ENCODE measurements at regions not wholly inside any gene's neighbourhood (a gene's known extent, or its start where the extent isn't known, plus 50 kb on each side); places are given as distances from the start of the nearest gene placed in this dataset.
A peak's percentile ranks its signal among the peaks of the same experiment; 100 is the strongest.
"Not testable (repeated sequence)": the region's sequence is repeated elsewhere in the genome, so short reads cannot be mapped to it uniquely, and the experiment has no call there.

- Histone ChIP-seq H3K9ac (ENCODE audit: low read length) (no peak overlapping the region), H3K4me3 (ENCODE audit: low read length) (no peak overlapping the region), H3K27me3 (replicated peaks; ENCODE audit: control insufficient read depth, insufficient read depth, low read length) (no peaks in the 10 kb centered on the region), H3K36me3 (ENCODE audit: control insufficient read depth, insufficient read depth, low read length, severe bottlenecking) (no peaks in the 10 kb centered on the region), H3K9me3 (ENCODE audit: control insufficient read depth, low read length) (no peaks in the 10 kb centered on the region), H3K4me1 (ENCODE audit: control insufficient read depth, insufficient read depth, low read length) (no peaks in the 10 kb centered on the region)
- peak; percentile 59 for DNase-seq (ENCODE audit: low read depth)
These were observed 125.8 kb downstream of the ARRDC3 start for GRCh38 chr5:91257301-91257700.

GRCh38 chr5:91256142-91256524 is 127.0 kb downstream of the ARRDC3 start:
- no peaks in the 10 kb centered on the region for H3K9me3 ChIP-seq (ENCODE audit: control insufficient read depth, low read length)
- no peaks in the 10 kb centered on the region for H3K27me3 ChIP-seq (replicated peaks; ENCODE audit: control insufficient read depth, insufficient read depth, low read length)
- H3K4me3 ChIP-seq (ENCODE audit: low read length), result no peak overlapping the region
- no peak overlapping the region for H3K9ac ChIP-seq (ENCODE audit: low read length)
- H3K4me1 ChIP-seq (ENCODE audit: control insufficient read depth, insufficient read depth, low read length), result no peaks in the 10 kb centered on the region
- no peak for DNase-seq (ENCODE audit: low read depth)
- H3K36me3 ChIP-seq (ENCODE audit: control insufficient read depth, insufficient read depth, low read length, severe bottlenecking), result no peaks in the 10 kb centered on the region

DNA sequence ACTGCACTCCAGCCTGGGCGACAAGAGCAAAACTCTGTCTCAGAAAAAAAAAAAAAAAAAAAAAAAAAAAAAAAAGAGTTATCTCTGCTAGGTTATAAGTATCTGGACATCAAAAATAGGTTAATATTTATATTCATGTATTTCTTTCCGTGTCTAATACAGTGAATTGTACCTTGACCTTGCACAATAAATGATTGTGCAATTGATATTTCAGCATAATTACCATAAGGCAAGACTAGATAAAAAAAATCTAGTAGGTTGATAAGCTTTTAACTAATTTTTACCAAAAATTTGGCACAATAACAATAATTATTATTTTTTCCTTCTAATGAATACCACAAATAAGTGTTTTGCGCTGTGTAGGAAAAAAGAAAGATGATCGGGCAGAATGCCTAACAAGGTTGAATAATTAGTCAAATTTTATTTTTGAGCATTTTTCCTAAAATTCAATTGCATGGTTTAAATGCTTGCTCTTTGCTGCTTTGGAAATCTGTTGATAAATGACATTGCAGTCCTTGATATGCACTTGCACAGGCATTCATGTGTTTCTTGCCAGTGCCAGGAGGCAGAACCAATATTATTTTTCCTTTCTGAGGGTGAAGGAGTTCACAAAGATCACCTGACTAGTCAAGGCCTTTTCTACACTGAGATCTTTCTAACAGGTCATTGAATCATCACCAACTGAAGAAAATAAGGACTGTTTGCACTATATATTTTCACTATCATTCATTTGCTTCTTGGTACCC is 127.5 kb downstream of the ARRDC3 start:
- Histone ChIP-seq H3K9me3 (ENCODE audit: control insufficient read depth, low read length) (no peaks in the 10 kb centered on the region), H3K4me3 (ENCODE audit: low read length) (no peak overlapping the region), H3K27me3 (replicated peaks; ENCODE audit: control insufficient read depth, insufficient read depth, low read length) (no peaks in the 10 kb centered on the region), H3K36me3 (ENCODE audit: control insufficient read depth, insufficient read depth, low read length, severe bottlenecking) (no peaks in the 10 kb centered on the region), H3K4me1 (ENCODE audit: control insufficient read depth, insufficient read depth, low read length) (no peaks in the 10 kb centered on the region), H3K9ac (ENCODE audit: low read length) (no peak overlapping the region)
- DNase-seq (ENCODE audit: low read depth), result no peak

GRCh38 chr5:91252916-91253315 is 130.2 kb downstream of the ARRDC3 start:
- no peaks in the 10 kb centered on the region for H3K9me3 ChIP-seq (ENCODE audit: control insufficient read depth, low read length)
- H3K9ac ChIP-seq (ENCODE audit: low read length), result no peak overlapping the region
- no peaks in the 10 kb centered on the region for H3K27me3 ChIP-seq (replicated peaks; ENCODE audit: control insufficient read depth, insufficient read depth, low read length)
- no peaks in the 10 kb centered on the region for H3K36me3 ChIP-seq (ENCODE audit: control insufficient read depth, insufficient read depth, low read length, severe bottlenecking)
- DNase-seq (ENCODE audit: low read depth), result no peak
- H3K4me1 ChIP-seq (ENCODE audit: control insufficient read depth, insufficient read depth, low read length), result no peaks in the 10 kb centered on the region
- H3K4me3 ChIP-seq (ENCODE audit: low read length), result no peak overlapping the region

GRCh38 chr5:91245871-91246270 is 137.2 kb downstream of the ARRDC3 start:
- DNase-seq (ENCODE audit: low read depth), result no peak
- no peaks in the 10 kb centered on the region for H3K27me3 ChIP-seq (replicated peaks; ENCODE audit: control insufficient read depth, insufficient read depth, low read length)

GRCh38 chr5:91245074-91245452 is 138.1 kb downstream of the ARRDC3 start:
- Histone ChIP-seq H3K36me3 (ENCODE audit: control insufficient read depth, insufficient read depth, low read length, severe bottlenecking) (no peaks in the 10 kb centered on the region), H3K27me3 (replicated peaks; ENCODE audit: control insufficient read depth, insufficient read depth, low read length) (no peaks in the 10 kb centered on the region), H3K4me1 (ENCODE audit: control insufficient read depth, insufficient read depth, low read length) (no peaks in the 10 kb centered on the region), H3K4me3 (ENCODE audit: low read length) (no peak overlapping the region), H3K9ac (ENCODE audit: low read length) (no peak overlapping the region), H3K9me3 (ENCODE audit: control insufficient read depth, low read length) (peaks cover 16% of the 10 kb centered on the region)
- DNase-seq (ENCODE audit: low read depth), result no peak

More at GRCh38 chr5:91245871-91246270, 137.2 kb downstream of the ARRDC3 start:
- H3K36me3 ChIP-seq (ENCODE audit: control insufficient read depth, insufficient read depth, low read length, severe bottlenecking), result no peaks in the 10 kb centered on the region
- peaks cover 16% of the 10 kb centered on the region for H3K9me3 ChIP-seq (ENCODE audit: control insufficient read depth, low read length)
- no peaks in the 10 kb centered on the region for H3K4me1 ChIP-seq (ENCODE audit: control insufficient read depth, insufficient read depth, low read length)
- no peak overlapping the region for H3K4me3 ChIP-seq (ENCODE audit: low read length)
- no peak overlapping the region for H3K9ac ChIP-seq (ENCODE audit: low read length)

DNA sequence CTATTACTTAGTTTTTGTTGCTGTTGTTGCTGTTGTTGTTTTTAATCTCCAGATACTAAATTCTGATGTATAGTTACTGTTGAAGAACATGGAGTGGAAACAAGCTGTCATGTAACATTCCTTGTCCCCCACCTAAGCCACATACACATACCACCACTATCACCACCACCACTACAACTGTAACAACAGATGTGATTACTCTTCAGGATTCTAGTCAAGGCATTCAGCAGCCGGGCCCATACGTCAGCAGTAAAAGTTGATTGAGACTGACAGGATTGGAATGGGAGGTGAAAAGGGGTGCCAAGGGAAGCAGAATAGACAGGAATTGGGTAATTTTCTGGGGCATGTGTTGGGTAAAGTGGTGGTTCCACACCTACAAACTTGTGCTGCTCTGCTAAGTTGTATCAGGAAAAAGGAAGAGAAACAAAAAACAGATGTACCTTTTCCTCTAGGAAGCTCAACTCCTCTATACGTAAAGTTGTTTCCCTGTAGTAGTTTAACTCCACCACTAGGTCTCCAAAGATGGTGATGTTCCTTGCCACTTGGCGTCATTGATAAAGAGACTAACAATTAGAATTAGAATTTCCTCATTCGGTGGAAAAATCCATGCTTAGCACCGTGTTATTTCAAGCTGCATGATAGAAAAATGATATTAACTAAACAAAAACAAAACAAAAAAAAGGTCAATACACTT is 138.6 kb downstream of the ARRDC3 start:
- Histone ChIP-seq H3K36me3 (ENCODE audit: control insufficient read depth, insufficient read depth, low read length, severe bottlenecking) (no peaks in the 10 kb centered on the region), H3K4me1 (ENCODE audit: control insufficient read depth, insufficient read depth, low read length) (no peaks in the 10 kb centered on the region), H3K4me3 (ENCODE audit: low read length) (no peak overlapping the region), H3K27me3 (replicated peaks; ENCODE audit: control insufficient read depth, insufficient read depth, low read length) (no peaks in the 10 kb centered on the region), H3K9ac (ENCODE audit: low read length) (no peak overlapping the region), H3K9me3 (ENCODE audit: control insufficient read depth, low read length) (peaks cover 16% of the 10 kb centered on the region)
- DNase-seq (ENCODE audit: low read depth), result no peak

GRCh38 chr5:91243852-91244251 is 139.3 kb downstream of the ARRDC3 start:
- Histone ChIP-seq H3K36me3 (ENCODE audit: control insufficient read depth, insufficient read depth, low read length, severe bottlenecking) (no peaks in the 10 kb centered on the region), H3K4me3 (ENCODE audit: low read length) (no peak overlapping the region)
- no peak for DNase-seq (ENCODE audit: low read depth)

GRCh38 chr5:91243286-91243685 is 139.8 kb downstream of the ARRDC3 start:
- no peak overlapping the region for H3K9ac ChIP-seq (ENCODE audit: low read length)
- no peak for DNase-seq (ENCODE audit: low read depth)
- no peaks in the 10 kb centered on the region for H3K27me3 ChIP-seq (replicated peaks; ENCODE audit: control insufficient read depth, insufficient read depth, low read length)
- peaks cover 16% of the 10 kb centered on the region for H3K9me3 ChIP-seq (ENCODE audit: control insufficient read depth, low read length)
- no peaks in the 10 kb centered on the region for H3K36me3 ChIP-seq (ENCODE audit: control insufficient read depth, insufficient read depth, low read length, severe bottlenecking)
- no peaks in the 10 kb centered on the region for H3K4me1 ChIP-seq (ENCODE audit: control insufficient read depth, insufficient read depth, low read length)
- H3K4me3 ChIP-seq (ENCODE audit: low read length), result peak overlapping the region; percentile 1

More at GRCh38 chr5:91243852-91244251, 139.3 kb downstream of the ARRDC3 start:
- H3K4me1 ChIP-seq (ENCODE audit: control insufficient read depth, insufficient read depth, low read length), result no peaks in the 10 kb centered on the region
- no peaks in the 10 kb centered on the region for H3K27me3 ChIP-seq (replicated peaks; ENCODE audit: control insufficient read depth, insufficient read depth, low read length)
- H3K9me3 ChIP-seq (ENCODE audit: control insufficient read depth, low read length), result peaks cover 16% of the 10 kb centered on the region
- no peak overlapping the region for H3K9ac ChIP-seq (ENCODE audit: low read length)

DNA sequence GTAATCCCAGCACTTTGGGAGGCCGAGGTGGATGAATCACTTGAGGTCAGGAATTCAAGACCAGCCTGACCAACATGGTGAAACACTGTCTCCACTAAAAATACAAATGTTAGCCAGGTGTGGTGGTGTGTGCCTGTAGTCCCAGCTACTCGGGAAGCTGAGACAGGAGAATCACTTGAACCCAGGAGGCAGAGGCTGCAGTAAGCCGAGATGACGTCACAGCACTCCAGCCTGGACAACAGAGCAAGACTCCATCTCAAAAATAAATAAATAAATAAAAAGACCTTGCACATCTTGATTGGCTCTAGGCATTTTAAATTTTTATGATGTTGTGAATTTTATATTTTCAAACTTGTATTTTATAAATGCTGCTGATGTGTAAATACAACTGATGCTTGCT is 141.7 kb downstream of the ARRDC3 start:
- H3K4me1 ChIP-seq (ENCODE audit: control insufficient read depth, insufficient read depth, low read length); H3K4me3 ChIP-seq (ENCODE audit: low read length); H3K36me3 ChIP-seq (ENCODE audit: control insufficient read depth, insufficient read depth, low read length, severe bottlenecking); H3K27me3 ChIP-seq (replicated peaks; ENCODE audit: control insufficient read depth, insufficient read depth, low read length); H3K9ac ChIP-seq (ENCODE audit: low read length); DNase-seq (ENCODE audit: low read depth): not testable (repeated sequence)
- H3K9me3 ChIP-seq (ENCODE audit: control insufficient read depth, low read length), result peaks cover 16% of the 10 kb centered on the region

DNA sequence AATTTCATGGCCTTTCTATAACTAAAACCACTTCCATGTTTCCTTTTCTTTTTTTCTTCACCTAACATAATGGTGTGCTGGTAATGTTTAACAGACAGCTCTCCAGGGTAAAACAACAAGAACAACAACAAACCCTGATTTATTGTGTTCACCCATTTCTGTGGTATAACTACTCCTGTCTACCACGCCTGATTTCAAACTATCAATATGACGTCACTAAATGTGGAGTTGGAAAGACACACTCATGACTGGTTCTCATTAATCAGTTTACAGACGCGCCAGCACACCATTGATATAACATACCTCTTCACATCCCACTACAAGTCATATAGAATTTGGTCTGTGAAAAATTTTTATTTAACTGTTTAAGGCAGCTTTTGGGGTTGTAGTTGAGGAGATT is 142.9 kb downstream of the ARRDC3 start:
- Histone ChIP-seq H3K36me3 (ENCODE audit: control insufficient read depth, insufficient read depth, low read length, severe bottlenecking) (no peaks in the 10 kb centered on the region), H3K4me3 (ENCODE audit: low read length) (no peak overlapping the region)

More for the DNA sequence above, 142.9 kb downstream of the ARRDC3 start:
- Histone ChIP-seq H3K9ac (ENCODE audit: low read length) (no peak overlapping the region), H3K4me1 (ENCODE audit: control insufficient read depth, insufficient read depth, low read length) (peaks cover 6% of the 10 kb centered on the region), H3K9me3 (ENCODE audit: control insufficient read depth, low read length) (peaks cover 16% of the 10 kb centered on the region), H3K27me3 (replicated peaks; ENCODE audit: control insufficient read depth, insufficient read depth, low read length) (no peaks in the 10 kb centered on the region)
- DNase-seq (ENCODE audit: low read depth), result no peak
